T-helper 1 cell treated with Interleukin-12 subunit alpha and Interleukin-12 subunit beta and Interleukin-4 antibody, amounts not matched to agents 30 μg/mL and 1 μg/mL, for 36 hours (primary cell): ENCODE measurements at regions not wholly inside any gene's neighbourhood (a gene's known extent, or its start where the extent isn't known, plus 50 kb on each side); places are given as distances from the start of the nearest gene placed in this dataset.

Experiments used
- H3K27ac Mint-ChIP-seq: one replicate; pipeline ENCODE4 v1.8.0; 2021; ENCODE audit warnings: mild to moderate bottlenecking, mixed read lengths
- H3K27me3 Mint-ChIP-seq: one replicate; pipeline ENCODE4 v1.8.0; 2021; ENCODE audit warnings: low read depth, mixed read lengths
- H3K36me3 Mint-ChIP-seq: one replicate; pipeline ENCODE4 v1.8.0; 2021; ENCODE audit warnings: low read depth, mixed read lengths
- H3K4me1 Mint-ChIP-seq: one replicate; pipeline ENCODE4 v1.8.0; 2021; ENCODE audit warnings: low read depth, mixed read lengths
- H3K4me3 Mint-ChIP-seq: one replicate; pipeline ENCODE4 v1.8.0; 2021; ENCODE audit warnings: mild to moderate bottlenecking, moderate library complexity, mixed read lengths
- H3K9me3 Mint-ChIP-seq: one replicate; pipeline ENCODE4 v1.8.0; 2021; ENCODE audit warnings: mixed read lengths

DNA sequence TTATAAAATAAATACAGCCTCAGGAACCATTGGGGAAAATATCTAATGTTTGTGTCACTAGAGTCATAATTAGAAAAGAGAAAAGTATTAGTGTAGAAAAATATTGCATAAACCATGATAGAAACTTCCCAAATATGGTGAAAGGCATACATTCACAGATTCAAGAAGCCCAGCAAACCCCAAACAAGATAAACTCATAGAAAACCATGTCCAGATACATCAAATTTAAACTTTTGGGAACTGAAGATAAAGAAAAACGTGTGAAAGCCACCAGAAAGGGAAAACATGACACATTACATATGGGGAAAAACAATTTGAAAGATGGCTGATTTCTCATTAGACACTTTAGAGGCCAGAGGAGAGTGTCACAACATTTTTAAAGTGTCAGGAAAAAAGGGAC, 236.5 kb upstream of the FN1 start:
- H3K27me3 Mint-ChIP-seq: no peaks in the 10 kb centered on the region
- H3K36me3 Mint-ChIP-seq: no peaks in the 10 kb centered on the region
- no peaks in the 10 kb centered on the region for H3K4me1 Mint-ChIP-seq
- no peaks in the 10 kb centered on the region for H3K9me3 Mint-ChIP-seq
- no peak overlapping the region for H3K27ac Mint-ChIP-seq
- H3K4me3 Mint-ChIP-seq: no peak overlapping the region

DNA sequence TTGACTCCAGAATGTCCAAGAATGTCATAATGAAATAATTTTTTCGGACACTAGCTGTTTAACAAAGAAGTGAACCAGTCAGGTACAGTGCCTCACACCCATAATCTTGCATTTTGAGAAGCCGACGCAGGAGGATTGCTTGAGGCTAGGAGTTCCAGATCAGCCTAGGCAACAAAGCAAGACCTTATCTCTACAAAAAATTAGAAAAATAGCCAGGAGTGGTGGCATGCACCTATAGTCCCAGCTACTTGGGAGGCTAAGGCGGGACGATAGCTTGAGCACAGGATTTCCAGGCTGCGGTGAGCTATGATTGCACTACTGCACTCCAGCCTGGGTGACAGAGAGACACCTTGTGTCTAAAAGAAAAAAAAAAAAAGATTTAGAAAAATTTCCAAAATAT, 235.8 kb upstream of the FN1 start:
- Mint-ChIP-seq H3K4me3 (no peak overlapping the region), H3K9me3 (no peaks in the 10 kb centered on the region), H3K4me1 (no peaks in the 10 kb centered on the region), H3K27ac (no peak overlapping the region), H3K27me3 (no peaks in the 10 kb centered on the region), H3K36me3 (no peaks in the 10 kb centered on the region)

DNA sequence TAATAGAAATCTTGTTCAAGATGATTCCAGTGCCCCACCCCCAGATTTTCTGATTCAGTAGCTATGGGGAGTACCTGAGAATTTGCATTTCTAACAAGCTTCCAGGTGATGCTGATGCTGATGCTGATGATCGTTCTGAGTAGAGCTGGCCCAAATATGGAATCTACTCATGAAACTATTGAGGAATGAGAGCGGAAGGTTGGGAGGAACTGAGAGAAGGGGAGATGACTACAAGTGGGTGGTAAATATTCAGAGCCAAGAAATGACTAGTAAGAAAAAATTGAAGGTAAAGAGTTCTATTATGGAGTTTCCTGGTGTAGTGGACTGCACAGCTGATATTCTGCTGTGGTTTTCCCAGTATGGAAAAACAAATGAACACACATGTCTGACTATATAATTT, 235.4 kb upstream of the FN1 start:
- Mint-ChIP-seq H3K4me3 (no peak overlapping the region), H3K27ac (no peak overlapping the region), H3K36me3 (no peaks in the 10 kb centered on the region), H3K4me1 (no peaks in the 10 kb centered on the region), H3K27me3 (no peaks in the 10 kb centered on the region), H3K9me3 (no peaks in the 10 kb centered on the region)

DNA sequence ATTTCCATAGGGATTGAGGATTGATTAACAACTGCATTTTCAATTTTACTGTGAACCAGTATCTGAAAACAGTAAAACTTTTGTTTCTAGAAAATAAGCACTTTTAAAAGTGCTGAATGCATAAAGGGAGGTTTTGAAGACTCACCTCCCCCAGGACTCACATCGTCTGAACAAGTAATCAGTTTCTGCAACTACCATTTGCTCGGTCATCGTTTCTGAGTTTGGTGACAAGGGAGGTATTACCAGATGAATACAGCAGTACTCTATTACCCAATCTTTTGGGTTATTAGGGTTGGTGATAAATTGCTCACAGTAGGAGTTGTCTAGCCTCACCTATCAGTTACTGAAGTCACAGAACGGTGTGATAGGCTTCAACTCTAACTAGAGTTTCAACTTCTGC, 234.5 kb upstream of the FN1 start:
- H3K27me3 Mint-ChIP-seq: no peaks in the 10 kb centered on the region
- H3K4me1 Mint-ChIP-seq: no peaks in the 10 kb centered on the region
- H3K27ac Mint-ChIP-seq: no peak overlapping the region
- no peaks in the 10 kb centered on the region for H3K36me3 Mint-ChIP-seq
- no peak overlapping the region for H3K4me3 Mint-ChIP-seq
- H3K9me3 Mint-ChIP-seq: no peaks in the 10 kb centered on the region

DNA sequence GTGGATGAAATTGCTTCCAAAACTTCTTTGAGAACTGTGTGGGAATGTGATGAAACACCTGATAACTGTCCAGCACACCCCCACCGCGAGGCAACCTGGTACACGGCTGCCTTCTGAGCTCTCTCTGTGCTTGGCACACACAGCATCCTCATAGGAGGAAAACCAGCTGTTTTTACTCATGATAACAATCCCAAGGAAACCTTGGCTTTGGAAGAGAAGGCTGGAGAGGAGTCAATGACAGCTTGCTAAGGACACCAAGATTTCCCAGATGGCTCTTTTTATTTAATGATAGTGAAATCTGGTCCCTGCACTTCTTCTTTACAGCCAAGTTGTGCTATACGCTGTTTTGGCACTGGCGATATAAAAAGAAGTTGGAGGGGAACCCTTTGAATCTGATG, 232.5 kb upstream of the FN1 start:
- no peaks in the 10 kb centered on the region for H3K27me3 Mint-ChIP-seq
- no peak overlapping the region for H3K4me3 Mint-ChIP-seq
- H3K4me1 Mint-ChIP-seq: no peaks in the 10 kb centered on the region
- H3K27ac Mint-ChIP-seq: no peak overlapping the region
- H3K36me3 Mint-ChIP-seq: no peaks in the 10 kb centered on the region
- no peaks in the 10 kb centered on the region for H3K9me3 Mint-ChIP-seq

DNA sequence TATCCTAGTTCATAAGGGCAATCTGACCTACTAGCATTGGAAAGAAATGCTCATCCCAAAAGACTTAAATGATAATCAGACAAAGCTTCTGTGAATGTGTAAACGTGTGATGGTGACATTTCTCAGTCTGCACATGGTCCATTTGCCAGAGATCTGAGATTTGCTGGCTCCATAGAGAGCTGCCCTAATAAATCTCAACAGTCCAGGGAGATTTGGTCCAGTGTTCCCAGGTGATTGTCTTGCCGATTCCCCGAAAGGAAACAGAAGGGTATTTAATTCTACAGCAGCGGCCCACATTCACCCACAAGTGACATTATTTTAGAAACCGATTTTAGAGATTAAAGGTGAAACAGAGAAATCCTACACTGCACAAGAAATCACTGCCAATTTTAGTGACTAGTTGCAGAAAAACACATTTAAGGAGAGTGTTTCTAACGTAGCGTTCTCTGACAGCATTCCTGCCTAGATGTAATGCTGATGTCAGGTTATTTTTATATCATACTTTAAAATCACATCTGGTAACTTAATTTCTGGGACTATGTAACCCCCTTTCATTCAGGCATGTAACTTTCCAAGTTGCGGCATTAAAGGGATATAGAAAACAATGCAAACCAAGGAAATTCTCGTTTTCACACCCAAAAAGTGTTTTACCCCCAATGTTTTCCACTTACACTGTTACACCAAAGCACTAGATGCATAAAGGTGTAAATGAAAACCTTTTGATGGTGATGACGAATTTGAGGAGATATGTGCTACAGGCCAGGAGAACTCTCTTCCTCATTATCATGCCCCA, 231.9 kb upstream of the FN1 start:
- H3K36me3 Mint-ChIP-seq: no peaks in the 10 kb centered on the region
- H3K4me3 Mint-ChIP-seq: no peak overlapping the region
- H3K4me1 Mint-ChIP-seq: no peaks in the 10 kb centered on the region
- H3K27ac Mint-ChIP-seq: no peak overlapping the region
- H3K9me3 Mint-ChIP-seq: no peaks in the 10 kb centered on the region
- no peaks in the 10 kb centered on the region for H3K27me3 Mint-ChIP-seq

DNA sequence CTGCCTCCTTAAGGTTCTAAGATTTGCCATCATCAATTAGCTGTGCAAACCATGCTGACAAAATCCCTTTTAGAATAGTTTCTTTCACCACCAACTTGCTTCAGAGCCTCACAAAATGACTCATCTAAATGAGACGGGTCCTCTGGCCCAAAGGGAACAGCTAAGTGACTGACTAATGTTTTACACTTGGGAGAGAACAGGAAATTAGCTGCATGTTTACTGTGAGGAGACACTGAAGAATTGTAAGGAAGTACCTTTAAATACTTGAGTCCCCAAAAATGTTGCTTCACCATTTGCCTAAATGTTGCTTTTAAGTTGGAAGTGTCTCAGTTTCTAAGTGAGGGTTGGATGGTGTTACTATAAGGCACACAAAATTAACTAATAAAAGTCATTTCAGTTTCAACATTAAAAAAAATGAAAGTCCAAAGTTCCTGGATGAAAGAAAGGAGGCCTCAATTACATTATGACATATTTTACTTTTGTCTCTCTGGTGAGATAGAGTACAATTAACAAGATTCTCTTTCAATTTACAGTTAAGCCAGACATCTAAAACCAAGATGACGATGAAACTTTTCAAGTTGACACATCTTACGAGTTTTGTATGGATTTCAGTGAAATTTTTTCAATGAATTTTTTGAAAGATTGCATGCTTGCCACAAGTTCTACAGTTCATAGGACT, 229.1 kb upstream of the FN1 start:
- no peaks in the 10 kb centered on the region for H3K27me3 Mint-ChIP-seq
- no peak overlapping the region for H3K27ac Mint-ChIP-seq
- H3K9me3 Mint-ChIP-seq: no peaks in the 10 kb centered on the region
- H3K4me1 Mint-ChIP-seq: no peaks in the 10 kb centered on the region
- H3K4me3 Mint-ChIP-seq: no peak overlapping the region
- no peaks in the 10 kb centered on the region for H3K36me3 Mint-ChIP-seq

DNA sequence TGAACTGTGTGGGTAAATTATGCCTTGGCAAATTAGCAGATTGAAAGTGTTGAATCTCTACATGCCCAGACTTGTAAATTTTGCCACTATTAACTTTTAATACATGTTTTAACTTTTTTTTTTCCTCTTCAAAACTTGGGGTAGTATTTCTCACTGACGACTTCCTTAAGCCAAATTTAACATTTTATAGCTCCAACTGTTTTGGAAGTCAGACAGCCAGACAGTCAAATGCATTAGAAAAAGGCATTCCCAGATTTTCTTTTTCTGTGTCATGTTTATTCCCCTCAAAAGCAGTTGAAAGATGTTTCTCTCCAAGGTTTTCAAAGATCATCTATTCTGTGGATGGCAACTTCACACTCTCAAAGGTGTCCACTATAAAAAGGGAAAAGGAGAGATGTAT, 226.8 kb upstream of the FN1 start:
- no peaks in the 10 kb centered on the region for H3K36me3 Mint-ChIP-seq
- no peaks in the 10 kb centered on the region for H3K27me3 Mint-ChIP-seq

DNA sequence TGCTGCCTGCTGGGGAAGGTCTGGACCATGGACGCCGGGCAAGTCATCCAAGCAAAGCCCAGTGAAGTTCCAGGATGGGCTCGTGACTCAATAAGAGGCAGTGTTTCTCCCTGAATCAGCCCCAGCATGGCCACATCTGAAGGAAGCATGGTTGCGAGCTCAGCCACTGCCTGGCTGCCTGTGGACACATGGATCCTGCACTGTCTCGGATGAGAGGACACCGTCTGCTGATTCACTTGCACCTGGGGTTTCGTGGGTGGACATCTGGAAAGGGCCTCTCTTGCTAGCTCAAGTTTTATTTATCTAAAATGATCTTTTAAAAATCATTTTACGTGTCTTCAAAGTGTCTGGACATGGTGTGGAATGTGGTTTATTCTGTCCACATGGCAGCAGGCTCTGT, 224.8 kb upstream of the FN1 start:
- Mint-ChIP-seq H3K4me1 (no peaks in the 10 kb centered on the region), H3K9me3 (no peaks in the 10 kb centered on the region), H3K4me3 (no peak overlapping the region), H3K27me3 (no peaks in the 10 kb centered on the region), H3K36me3 (no peaks in the 10 kb centered on the region), H3K27ac (no peak overlapping the region)

More for the DNA sequence above, 226.8 kb upstream of the FN1 start:
- Mint-ChIP-seq H3K4me1 (no peaks in the 10 kb centered on the region), H3K4me3 (no peak overlapping the region), H3K27ac (no peak overlapping the region), H3K9me3 (no peaks in the 10 kb centered on the region)

DNA sequence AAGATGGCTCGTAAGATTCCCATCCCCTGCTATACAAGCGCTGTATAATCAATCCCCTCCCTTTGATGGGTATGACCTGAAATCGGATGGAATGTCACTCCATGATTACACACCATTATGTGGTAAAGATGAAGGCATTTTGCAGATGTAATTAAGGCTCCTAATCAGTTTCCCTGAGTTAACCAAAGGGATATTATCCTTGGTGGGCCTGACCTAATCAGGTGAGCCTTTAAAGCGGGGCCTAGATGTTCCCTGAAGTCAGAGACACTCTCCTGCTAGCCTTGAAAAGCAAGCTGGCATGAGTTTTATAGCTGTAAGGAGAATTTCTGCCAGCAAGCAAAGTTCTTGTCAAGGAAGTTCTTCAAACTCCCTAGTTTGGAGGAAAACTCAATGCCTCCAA, 223.8 kb upstream of the FN1 start:
- Mint-ChIP-seq H3K4me3 (no peak overlapping the region), H3K36me3 (no peaks in the 10 kb centered on the region), H3K9me3 (no peaks in the 10 kb centered on the region), H3K27ac (no peak overlapping the region), H3K27me3 (no peaks in the 10 kb centered on the region), H3K4me1 (no peaks in the 10 kb centered on the region)

DNA sequence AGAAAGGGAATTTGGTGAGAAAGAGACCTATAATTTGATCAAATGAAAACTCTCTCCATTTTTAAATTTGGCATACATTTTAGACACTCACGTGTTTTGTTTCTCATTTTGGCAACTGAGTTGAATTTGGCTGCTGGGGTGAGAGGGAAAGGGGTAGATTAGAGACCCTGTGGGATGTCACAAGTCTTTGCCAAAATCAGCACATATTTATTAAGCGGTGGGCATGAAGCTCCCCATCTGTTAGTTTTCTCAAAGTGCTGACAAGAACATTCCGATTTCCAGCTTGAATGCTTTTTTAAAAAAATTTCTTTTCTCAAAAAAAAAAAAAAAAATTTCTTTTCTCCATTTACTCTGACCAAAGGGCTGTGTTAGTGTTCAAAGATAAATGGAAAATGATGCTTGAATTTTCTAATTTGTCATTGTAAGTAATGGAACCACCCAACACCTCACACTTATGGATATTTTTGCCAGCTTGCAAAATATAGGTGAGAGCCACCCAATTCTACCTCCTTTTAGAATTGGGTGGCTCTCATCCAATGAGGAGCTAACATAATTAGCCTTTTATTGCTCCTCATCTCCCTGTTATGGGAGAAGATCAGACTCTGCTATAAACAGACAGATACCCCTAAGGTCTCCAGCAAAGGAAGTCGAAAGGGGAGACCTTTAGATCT, 222.9 kb upstream of the FN1 start:
- Mint-ChIP-seq H3K36me3 (no peaks in the 10 kb centered on the region), H3K4me1 (no peaks in the 10 kb centered on the region), H3K4me3 (no peak overlapping the region), H3K27me3 (no peaks in the 10 kb centered on the region), H3K9me3 (no peaks in the 10 kb centered on the region), H3K27ac (no peak overlapping the region)

DNA sequence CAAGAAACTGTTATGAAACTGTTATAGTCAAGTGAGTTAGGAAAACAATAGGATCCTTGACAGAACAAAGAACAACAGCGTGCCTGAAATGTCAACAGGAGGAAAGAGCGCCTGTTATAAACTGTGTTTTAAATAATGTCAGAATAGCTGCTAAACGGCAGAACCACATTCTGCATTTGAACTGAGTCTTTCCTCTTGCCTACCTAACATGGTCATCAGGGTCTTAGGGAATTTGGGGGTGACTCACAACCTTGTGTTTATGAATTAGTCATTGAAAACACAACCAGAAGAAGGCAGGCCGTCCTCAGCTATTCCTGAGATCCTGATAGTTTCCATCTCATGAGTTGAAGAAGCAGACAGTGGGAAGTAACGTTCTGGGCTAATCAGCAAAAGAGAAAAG, 222.0 kb upstream of the FN1 start:
- Mint-ChIP-seq H3K9me3 (no peaks in the 10 kb centered on the region), H3K27me3 (no peaks in the 10 kb centered on the region), H3K4me1 (no peaks in the 10 kb centered on the region), H3K4me3 (no peak overlapping the region), H3K27ac (no peak overlapping the region), H3K36me3 (no peaks in the 10 kb centered on the region)

DNA sequence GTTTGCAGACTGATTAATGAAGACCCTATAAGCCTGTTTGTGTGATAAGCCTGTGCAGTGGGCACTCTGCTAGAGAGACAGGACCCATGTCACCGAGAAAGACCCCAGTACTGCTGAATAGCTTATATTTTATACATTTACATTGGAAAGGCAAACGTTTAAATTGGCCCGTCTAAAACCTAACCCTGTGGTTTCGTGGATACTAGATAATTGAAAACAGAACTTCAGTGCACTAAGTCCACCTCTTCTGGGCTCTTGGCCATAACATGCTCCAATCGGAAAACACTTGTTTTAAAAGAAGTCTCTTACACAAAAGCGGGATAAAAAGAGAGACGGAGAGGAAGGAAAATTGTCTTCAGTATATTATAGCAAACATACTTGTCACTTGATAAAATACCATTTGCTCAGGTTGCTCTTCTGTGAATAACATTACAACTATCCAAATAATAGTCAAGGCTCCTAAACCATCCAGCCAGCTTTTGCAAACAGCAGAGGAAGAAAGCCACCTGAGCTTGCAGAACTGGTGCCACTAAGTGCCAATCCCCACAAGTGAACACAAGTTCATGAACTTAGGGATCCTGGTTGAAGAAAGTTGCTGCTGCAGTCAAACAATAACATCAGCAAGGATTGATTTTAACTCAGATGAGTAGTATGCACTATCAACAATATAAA, 218.4 kb upstream of the FN1 start:
- Mint-ChIP-seq H3K4me1 (no peaks in the 10 kb centered on the region), H3K4me3 (no peak overlapping the region), H3K9me3 (no peaks in the 10 kb centered on the region), H3K36me3 (no peaks in the 10 kb centered on the region), H3K27ac (no peak overlapping the region), H3K27me3 (no peaks in the 10 kb centered on the region)

DNA sequence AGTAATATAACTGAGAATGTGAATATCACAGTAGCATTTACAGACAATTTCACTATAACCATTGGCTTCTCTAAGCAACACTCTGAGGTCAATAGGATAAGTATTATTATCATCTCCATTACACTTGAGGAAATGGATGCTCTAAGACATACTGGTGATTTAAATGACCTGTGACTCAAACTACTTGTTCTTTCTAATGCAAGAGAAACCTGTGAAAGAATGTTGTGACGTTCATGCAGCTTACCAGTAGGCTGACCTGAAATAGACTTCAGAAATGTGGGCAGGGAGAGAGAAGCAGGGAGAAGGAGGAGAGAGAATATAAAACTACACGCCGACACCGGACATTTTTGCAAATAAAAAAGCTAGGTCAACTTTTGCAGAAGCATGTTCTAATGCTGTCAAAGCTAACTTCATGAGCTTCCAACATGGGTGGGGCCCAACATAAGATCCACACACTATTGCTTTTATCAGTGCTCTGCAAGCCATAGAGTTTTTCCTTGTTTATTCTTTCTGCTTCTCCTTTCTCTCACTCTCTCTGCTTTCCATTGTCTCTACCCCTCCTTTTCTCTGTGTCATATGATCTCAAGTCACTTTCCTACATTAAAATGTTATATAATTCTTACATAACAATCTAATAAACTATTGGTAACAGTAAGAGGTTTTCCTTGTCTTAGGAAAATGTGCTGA, 217.6 kb upstream of the FN1 start:
- Mint-ChIP-seq H3K9me3 (no peaks in the 10 kb centered on the region), H3K36me3 (no peaks in the 10 kb centered on the region), H3K27ac (no peak overlapping the region), H3K4me1 (no peaks in the 10 kb centered on the region), H3K4me3 (no peak overlapping the region), H3K27me3 (no peaks in the 10 kb centered on the region)
